Stimulated activated CD8-positive, alpha-beta memory T cell treated with anti-CD3 and anti-CD28 coated beads, Interleukin-7, amount 100 ng/mL, for 4 hours (primary cell): ENCODE measurements at regions not wholly inside any gene's neighbourhood (a gene's known extent, or its start where the extent isn't known, plus 50 kb on each side); places are given as distances from the start of the nearest gene placed in this dataset.
"Not testable (repeated sequence)": the region's sequence is repeated elsewhere in the genome, so short reads cannot be mapped to it uniquely, and the experiment has no call there.

Source experiments
- DNase-seq, 2 donors: peaks; one replicate each; pipeline ENCODE4 v3.0.0-alpha.2; 2020; ENCODE audit warnings: low read depth in 2 of 2

- no peak for DNase-seq
Observed at GRCh38 chr10:6877722-6878392, 297.8 kb upstream of the PRKCQ start.

- no peak for DNase-seq
Observed at GRCh38 chr10:6877336-6877721, 297.3 kb upstream of the PRKCQ start.

- no peak for DNase-seq
Observed at GRCh38 chr10:6875269-6875865, 295.3 kb upstream of the PRKCQ start.

DNA sequence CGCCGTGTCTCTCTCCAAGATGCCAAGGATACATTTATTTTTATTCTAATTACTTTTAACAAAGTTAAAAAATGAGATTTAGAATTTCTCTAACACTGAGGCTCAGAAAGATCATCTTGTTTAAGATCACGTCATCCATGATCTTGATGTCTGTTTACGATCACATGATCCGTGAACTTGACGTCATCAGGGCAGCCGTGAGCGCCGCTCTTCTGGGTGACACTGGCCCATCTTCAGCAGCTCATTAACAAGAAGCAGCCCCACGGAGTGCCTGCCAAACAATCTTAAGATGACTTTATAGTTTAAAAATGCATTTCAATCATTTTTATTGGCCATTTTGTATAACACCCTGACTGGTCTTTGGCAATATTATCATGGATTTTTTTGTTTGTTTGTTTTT, 291.1 kb upstream of the PRKCQ start:
- DNase-seq, result no peak

DNA sequence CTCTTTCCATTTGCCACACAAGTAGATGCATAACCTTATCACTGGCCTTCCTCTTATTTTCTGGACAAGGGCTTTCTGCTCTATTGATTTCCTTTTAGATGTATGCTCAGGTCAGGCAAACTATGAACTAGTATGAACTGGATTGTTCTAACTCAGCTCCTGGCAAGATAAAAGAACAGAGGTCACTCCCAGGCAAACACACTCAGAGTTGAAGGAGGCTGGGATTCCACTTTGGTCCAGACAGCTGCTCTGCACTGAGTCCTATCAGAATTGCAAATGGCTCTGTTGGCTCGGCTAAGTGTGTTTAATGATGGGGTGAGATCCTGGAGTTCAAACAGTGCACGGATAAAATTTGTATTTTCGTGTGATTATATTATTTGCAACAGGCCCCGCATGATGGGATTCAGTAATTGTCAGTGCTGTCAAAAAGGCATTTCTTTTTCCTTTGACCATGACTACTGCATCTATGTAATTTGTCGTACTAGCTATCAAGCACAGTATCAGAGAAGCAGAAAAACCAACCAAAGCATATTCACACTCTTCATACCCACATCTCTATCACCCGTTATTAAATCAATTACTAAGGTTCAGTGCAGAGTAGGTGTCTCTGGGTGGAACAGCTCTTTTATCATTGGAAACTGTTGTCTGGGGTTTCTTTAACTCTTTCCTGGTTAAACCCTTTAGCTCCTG, 288.1 kb upstream of the PRKCQ start:
- DNase-seq, result no peak

GRCh38 chr10:6866757-6867156, 286.7 kb upstream of the PRKCQ start:
- DNase-seq, result no peak

DNA sequence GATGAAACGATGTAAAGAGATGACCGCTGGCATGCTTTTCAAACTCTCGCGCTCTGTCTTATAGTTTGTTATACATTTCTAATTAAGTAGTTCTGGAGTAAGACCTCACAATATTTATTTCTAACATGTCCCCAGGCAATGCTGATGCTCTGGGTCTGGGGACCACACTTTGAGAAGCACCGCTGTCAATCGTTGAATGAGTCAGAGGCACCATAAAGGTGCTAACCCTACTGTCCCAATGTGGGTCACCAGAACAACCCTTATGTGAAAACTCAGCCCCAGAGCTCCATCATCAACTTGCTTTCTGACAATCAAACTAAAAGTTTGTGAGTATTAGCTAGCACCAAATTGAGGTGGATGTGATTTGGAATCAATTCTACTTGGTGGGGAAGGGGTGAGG, 284.1 kb upstream of the PRKCQ start:
- no peak for DNase-seq

- DNase-seq, result no peak
Observed at GRCh38 chr10:6863381-6863780, 283.3 kb upstream of the PRKCQ start.

DNA sequence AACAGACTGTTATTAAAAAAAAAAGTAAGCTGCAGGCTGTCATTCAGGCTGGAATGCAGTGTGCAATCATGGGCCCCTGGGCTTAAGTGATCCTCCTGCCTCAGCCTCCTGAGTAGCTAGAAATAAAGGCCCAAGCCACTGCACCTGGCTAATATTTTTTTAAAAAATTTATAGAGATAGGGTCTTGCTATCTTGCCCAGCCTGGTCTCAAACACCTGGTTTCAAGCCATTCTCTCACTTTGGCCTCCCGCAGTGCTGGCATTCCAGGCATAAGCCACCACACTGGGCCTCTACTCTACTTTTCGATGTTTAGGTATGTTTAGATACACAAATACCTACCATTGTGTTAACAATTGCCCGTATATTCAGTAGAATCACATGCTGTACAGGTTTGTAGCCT, 270.4 kb upstream of the PRKCQ start:
- DNase-seq, result no peak

DNA sequence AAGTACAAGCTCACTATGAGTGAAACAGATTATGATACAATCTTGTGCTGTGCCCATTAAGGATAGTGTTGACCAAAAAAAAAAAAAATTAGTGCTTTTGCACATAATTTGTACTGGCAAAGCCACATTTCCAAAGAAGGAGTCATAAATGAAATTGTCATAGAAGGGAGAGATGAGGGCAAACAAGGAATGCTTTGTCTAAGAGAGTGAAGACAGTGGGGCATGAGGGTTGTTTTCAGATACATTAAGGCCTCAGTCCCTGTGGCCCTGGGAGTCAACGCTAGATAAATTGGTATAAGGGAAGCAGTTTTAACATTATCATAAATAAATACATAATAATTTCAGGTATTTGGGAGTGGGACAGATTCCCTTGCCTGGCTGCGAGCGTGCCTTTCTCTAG, 267.5 kb upstream of the PRKCQ start:
- no peak for DNase-seq

- no peak for DNase-seq
Observed at GRCh38 chr10:6843894-6844650, 264.0 kb upstream of the PRKCQ start.

- no peak for DNase-seq
Observed at GRCh38 chr10:6843481-6843881, 263.4 kb upstream of the PRKCQ start.

DNA sequence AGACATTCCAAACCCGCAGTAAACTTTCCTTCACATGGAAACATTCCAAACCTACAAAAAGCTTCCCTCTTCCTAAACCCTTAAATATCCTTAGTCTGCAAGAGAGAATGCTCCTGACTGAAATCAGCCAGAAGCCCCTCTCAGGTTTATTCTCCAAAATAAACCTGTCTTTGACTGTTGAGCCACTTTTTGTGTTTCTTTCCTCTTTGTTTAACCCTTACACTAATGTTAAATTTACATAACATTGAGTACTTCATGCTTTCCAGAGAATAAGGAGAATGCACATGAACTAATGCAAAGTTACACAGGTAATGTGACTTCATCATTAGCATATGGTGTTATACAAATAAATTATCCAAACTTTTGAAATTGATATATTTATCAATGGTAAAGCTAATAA, 262.6 kb upstream of the PRKCQ start:
- DNase-seq, result no peak

DNA sequence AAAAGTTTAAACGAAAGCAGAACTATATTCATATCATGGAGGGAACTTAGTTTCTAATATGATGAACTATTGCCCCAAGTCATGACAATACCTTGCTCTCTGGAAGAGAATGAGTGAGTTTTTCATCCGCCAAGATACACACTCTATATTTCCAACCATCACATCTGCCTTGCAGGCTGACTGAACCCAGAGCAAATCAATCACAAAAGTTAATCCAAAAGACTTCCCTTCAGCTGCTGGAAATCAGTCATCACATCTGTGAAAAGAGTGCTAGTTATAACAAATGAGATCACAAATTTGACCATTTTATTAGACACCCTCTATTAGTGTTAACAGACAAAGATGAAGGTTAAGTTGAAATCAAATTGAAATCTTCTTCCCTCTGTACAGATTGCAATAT, 261.7 kb upstream of the PRKCQ start:
- DNase-seq, result no peak

DNA sequence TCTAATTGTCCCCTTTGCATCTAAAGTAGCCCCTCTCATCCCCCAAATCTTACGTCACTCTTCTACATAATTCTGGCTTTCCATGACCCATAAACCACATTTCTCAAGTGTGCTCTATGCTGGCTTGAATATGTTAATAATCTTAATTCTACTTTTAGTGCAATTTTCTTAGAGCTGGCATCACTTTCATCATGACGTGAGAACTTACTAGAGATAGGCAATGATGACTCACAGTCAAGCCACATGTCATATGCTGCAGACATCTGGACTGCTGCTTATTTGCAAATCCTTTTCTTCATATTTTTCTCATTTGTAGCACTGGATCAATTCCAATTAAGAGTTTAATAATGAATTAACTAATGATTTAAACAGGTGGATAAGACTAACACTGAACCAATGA, 260.7 kb upstream of the PRKCQ start:
- DNase-seq, result no peak

DNA sequence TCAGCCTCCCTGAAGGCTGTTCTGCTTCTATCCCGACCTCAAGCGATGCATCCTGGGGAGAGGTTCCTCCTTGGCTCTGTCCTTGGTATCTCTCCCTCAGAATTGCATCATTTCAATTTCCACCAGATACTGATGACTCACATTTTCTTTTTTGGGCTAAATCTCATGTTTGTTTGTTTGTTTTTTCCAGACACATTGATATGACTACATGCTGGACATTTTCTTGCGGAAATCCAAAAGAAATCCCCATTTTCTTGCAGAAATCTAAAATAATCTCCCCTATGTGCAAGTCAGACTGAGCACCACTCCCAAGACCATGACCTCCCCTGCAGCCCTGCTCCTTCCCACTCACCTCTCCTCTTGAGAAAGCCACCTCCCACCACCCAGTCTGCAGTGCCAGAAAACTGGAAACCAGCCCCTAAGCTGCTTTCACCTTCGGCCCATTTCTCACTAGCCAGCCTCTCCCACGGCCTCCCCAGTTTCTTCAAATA, 260.2 kb upstream of the PRKCQ start:
- DNase-seq, result no peak

GRCh38 chr10:6838118-6838517, 258.0 kb upstream of the PRKCQ start:
- DNase-seq, result no peak

GRCh38 chr10:6833458-6834011, 253.5 kb upstream of the PRKCQ start:
- no peak for DNase-seq

DNA sequence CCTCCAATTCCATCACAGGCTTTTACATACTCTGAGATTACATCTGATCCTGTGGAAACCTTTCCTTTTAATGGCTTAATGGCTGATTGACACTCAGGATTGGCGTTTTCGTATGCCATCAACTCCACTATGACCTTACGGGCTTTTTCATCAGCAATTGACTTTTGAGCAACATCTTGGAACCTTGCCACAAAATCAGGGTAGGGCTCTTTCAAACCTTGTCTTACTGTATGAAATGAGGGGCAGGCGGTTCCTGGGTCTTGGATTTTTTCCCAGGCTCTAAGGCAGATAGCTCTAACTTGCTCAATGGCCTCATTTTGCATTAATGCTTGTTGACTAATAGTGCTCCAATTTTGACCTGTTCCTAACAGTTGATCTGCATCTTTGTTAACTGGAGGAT, 250.9 kb upstream of the PRKCQ start:
- DNase-seq, result not testable (repeated sequence)

- not testable (repeated sequence) for DNase-seq
Observed at GRCh38 chr10:6824793-6825192, 244.7 kb upstream of the PRKCQ start.

DNA sequence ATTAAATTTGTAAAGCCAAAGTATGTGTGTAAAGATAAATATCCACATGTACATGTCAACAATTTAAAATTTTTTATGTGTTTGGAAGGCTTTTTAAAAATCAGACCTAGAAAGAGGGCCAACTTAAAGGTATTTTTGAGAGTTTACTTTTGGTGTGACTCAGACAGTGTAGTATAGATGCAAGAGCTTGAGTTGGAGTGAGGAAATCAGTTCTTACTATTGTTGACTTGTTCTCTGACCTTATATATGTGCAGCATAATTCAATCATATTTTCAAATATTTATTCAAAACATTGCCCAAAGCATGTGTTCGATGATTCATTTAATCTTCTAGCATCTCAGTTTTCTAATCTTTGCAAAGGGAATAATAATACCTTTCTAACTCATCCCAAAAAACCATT, 243.7 kb upstream of the PRKCQ start:
- DNase-seq, result no peak

DNA sequence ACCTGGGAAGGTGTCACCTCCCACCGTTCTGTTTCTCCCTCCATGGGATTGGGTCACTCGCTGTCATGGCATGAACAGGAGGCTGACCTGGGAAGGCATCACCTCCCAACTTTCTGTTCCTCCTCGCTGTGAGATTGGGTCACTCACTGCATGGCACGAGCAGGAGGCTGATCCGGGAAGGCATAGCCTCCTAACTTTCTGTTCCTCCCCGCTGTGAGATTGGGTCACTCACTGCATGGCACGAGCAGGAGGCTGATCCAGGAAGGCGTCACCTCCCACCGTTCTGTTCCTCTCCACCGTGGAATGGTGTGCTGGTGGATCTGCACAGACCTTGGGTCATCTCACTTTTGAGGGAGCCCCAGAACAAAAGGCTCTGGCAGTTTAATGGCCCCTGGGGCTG, 239.2 kb upstream of the PRKCQ start:
- DNase-seq, result no peak
